22Rv1 (cell line): ENCODE measurements at regions not wholly inside any gene's neighbourhood (a gene's known extent, or its start where the extent isn't known, plus 50 kb on each side); places are given as distances from the start of the nearest gene placed in this dataset.

Source experiments
- H3K27ac ChIP-seq: fragments of 450-650 bp; 2 replicates; pipeline ENCODE4 v1.5.1; 2017
- CTCF ChIP-seq: fragments of 450-650 bp; IDR thresholded peaks from 2 replicates; pipeline ENCODE4 v1.5.1; 2017; ENCODE audit warnings: mild to moderate bottlenecking
- ZFX ChIP-seq: fragments of 450-650 bp; IDR thresholded peaks from 2 replicates; pipeline ENCODE4 v1.6.1; 2017; ENCODE audit warnings: antibody characterized with exemption, borderline replicate concordance

GRCh38 chr2:21664083-21664482 lies 540.3 kb downstream of the TDRD15 start:
- H3K27ac ChIP-seq, result no peak overlapping the region
- TF ChIP-seq ZFX, result no peak
- TF ChIP-seq CTCF, result no peak

- no peak overlapping the region for H3K27ac ChIP-seq
- TF ChIP-seq ZFX (no peak), CTCF (no peak)
Measured at GRCh38 chr2:21667638-21668037, 543.9 kb downstream of the TDRD15 start.

- no peak overlapping the region for H3K27ac ChIP-seq
- TF ChIP-seq CTCF (no peak), ZFX (no peak)
Measured at GRCh38 chr2:21668078-21668710, 544.4 kb downstream of the TDRD15 start.

GRCh38 chr2:21676041-21676440 lies 552.3 kb downstream of the TDRD15 start:
- TF ChIP-seq CTCF, result no peak
- no peak for TF ChIP-seq ZFX
- no peak overlapping the region for H3K27ac ChIP-seq

GRCh38 chr2:21676676-21677075 lies 552.9 kb downstream of the TDRD15 start:
- H3K27ac ChIP-seq, result no peak overlapping the region
- TF ChIP-seq ZFX (no peak), CTCF (no peak)

GRCh38 chr2:21683838-21684237 lies 560.1 kb downstream of the TDRD15 start:
- TF ChIP-seq ZFX (no peak), CTCF (no peak)

GRCh38 chr2:21687589-21687988 lies 563.8 kb downstream of the TDRD15 start:
- TF ChIP-seq CTCF (no peak), ZFX (no peak)
- H3K27ac ChIP-seq, result no peak overlapping the region

More at GRCh38 chr2:21683838-21684237, 560.1 kb downstream of the TDRD15 start:
- H3K27ac ChIP-seq, result no peak overlapping the region
